ENCODE measurements at regions not wholly inside any gene's neighbourhood (a gene's known extent, or its start where the extent isn't known, plus 50 kb on each side); places are given as distances from the start of the nearest gene placed in this dataset.

GRCh38 chr10:52483587-52483986 lies 169.5 kb downstream of the DKK1 start:
- Histone ChIP-seq H3K27me3 (ENCODE audit: control insufficient read depth, insufficient read depth, low read length) (no peaks in the 10 kb centered on the region), H2AFZ (replicated peaks; ENCODE audit: low read length, poor library complexity) (no peak overlapping the region), H3K36me3 (ENCODE audit: control insufficient read depth, insufficient read depth, low read length) (no peaks in the 10 kb centered on the region), H2AK5ac (ENCODE audit: low read depth, low read length) (no peak overlapping the region), H3K18ac (ENCODE audit: low read depth, low read length) (peak overlapping the region; percentile 43; the same call in 1 of the 2 replicates), H3K4me1 (ENCODE audit: control insufficient read depth, insufficient read depth, low read length) (peaks cover 6% of the 10 kb centered on the region), H3K14ac (replicated peaks; ENCODE audit: low read depth, low read length) (no peak overlapping the region), H3K27ac (ENCODE audit: insufficient read depth, low read length) (no peak overlapping the region), H4K20me1 (ENCODE audit: insufficient read depth, low read length) (no peaks in the 10 kb centered on the region), H3K4ac (ENCODE audit: low read depth, low read length) (no peak overlapping the region), H4K91ac (ENCODE audit: insufficient read depth, low read depth, low read length) (no peak overlapping the region), H3K4me3 (ENCODE audit: insufficient read depth, low read depth, low read length) (no peak overlapping the region), H3K79me1 (ENCODE audit: low read depth in 1 of 2, low read length in 2 of 2) (peaks cover 0 to 7% of the 10 kb centered on the region in 2 experiments; a peak in 2 of 4 replicates), H3K9me1 (ENCODE audit: insufficient read depth, low read length) (no peaks in the 10 kb centered on the region), H3K23ac (ENCODE audit: low read depth, low read length) (no peak overlapping the region), H2AK9ac (replicated peaks; ENCODE audit: low read depth, low read length, poor library complexity) (no peak overlapping the region), H4K5ac (ENCODE audit: low read depth, low read length) (no peak overlapping the region), H3K9me3 (ENCODE audit: control insufficient read depth, insufficient read depth, low read length) (no peaks in the 10 kb centered on the region), H2BK15ac (ENCODE audit: low read depth, low read length) (no peak overlapping the region), H3K4me2 (ENCODE audit: low read depth, low read length) (no peak overlapping the region), H3K56ac (ENCODE audit: extremely low read depth, insufficient read depth, low read length) (no peak overlapping the region), H2BK20ac (ENCODE audit: low read depth, low read length) (peak overlapping the region; percentile 40; the same call in 1 of the 2 replicates), H2BK5ac (ENCODE audit: low read depth, low read length, poor library complexity, severe bottlenecking) (no peak overlapping the region), H2BK120ac (ENCODE audit: low read depth, low read length) (no peak overlapping the region), H3K9ac (ENCODE audit: low read depth, low read length) (no peak overlapping the region), H4K8ac (ENCODE audit: low read depth in 2 of 2, low read length in 2 of 2) (no peak overlapping the region)
- DNase-seq (no peak), ATAC-seq (ENCODE audit: low read depth) (no peak)
- no TSS peak for BruUV-seq (replicated peaks)
- dilution Hi-C loops (cut with HindIII; ENCODE audit: low sequenced_read_pairs, unreplicated experiment) (no loop called here), intact Hi-C loops (cut with micrococcal nuclease) (no loop called here), in situ Hi-C loops (cut with MboI; ENCODE audit: low sequenced_read_pairs) (no loop called here)
- POLR2A ChIA-PET (ENCODE audit: unreplicated experiment) = no interaction called here
- WGBS, 2 experiments (ENCODE audit: extremely low coverage in 2 of 2, insufficient read length in 1 of 2) = no CpG with 5 or more reads among the region's 3 CpGs
- CTCF ChIA-PET = no interaction called here
- no peak for TF ChIP-seq MAFK (IDR thresholded peaks at IDR 0.05; ENCODE audit: low read depth, low read length)
- no peak for TF ChIP-seq SMC3 (IDR thresholded peaks at IDR 0.05; ENCODE audit: low read depth, low read length)
- no peak for TF ChIP-seq CTCF (conservative IDR thresholded peaks at IDR 0.05; ENCODE audit: low read depth, low read length)

Data from IMR-90 (cell line).